Small intestine (tissue), 7 donors: ENCODE measurements at regions not wholly inside any gene's neighbourhood (a gene's known extent, or its start where the extent isn't known, plus 50 kb on each side); places are given as distances from the start of the nearest gene placed in this dataset.

Source experiments
- DNase-seq, 2 donors: peaks; one replicate each; pipeline versions ENCODE4 v3.0.0 to v3.0.0-alpha.2; 2013
- FAIRE-seq: peaks from 2 replicates; lab custom pipeline; 2012; peaks lifted over from hg19 to GRCh38; lab: Jason Lieb, UNC
- H3K27ac ChIP-seq, 3 donors: one replicate each; pipeline ENCODE4 v1.5.1; 2013; ENCODE audit warnings: low read length in 2 of 3, mild to moderate bottlenecking in 2 of 3, control low read depth in 1 of 3, inconsistent platforms in 1 of 3, low read depth in 1 of 3, moderate library complexity in 1 of 3
- H3K27me3 ChIP-seq, 3 donors: one replicate each; pipeline ENCODE4 v1.6.1; 2013; ENCODE audit warnings: low read length in 3 of 3, inconsistent platforms in 1 of 3; ENCODE audit not compliant: control insufficient read depth in 3 of 3, insufficient read depth in 3 of 3
- H3K36me3 ChIP-seq, 3 donors: one replicate each; pipeline ENCODE4 v1.6.1; 2013; ENCODE audit warnings: low read length in 3 of 3, inconsistent platforms in 1 of 3, low read depth in 1 of 3, mild to moderate bottlenecking in 1 of 3, moderate library complexity in 1 of 3; ENCODE audit not compliant: control insufficient read depth in 3 of 3, insufficient read depth in 2 of 3
- H3K4me1 ChIP-seq, 3 donors: one replicate each; pipeline ENCODE4 v1.6.1; 2013; ENCODE audit warnings: low read length in 2 of 3, inconsistent platforms in 1 of 3, low read depth in 1 of 3, mild to moderate bottlenecking in 1 of 3, moderate library complexity in 1 of 3; ENCODE audit not compliant: control insufficient read depth in 3 of 3, insufficient read depth in 2 of 3
- H3K4me3 ChIP-seq, 3 donors: one replicate each; pipeline ENCODE4 v1.5.1; 2013; ENCODE audit warnings: low read length in 3 of 3, control low read depth in 1 of 3, inconsistent platforms in 1 of 3, low read depth in 1 of 3, mild to moderate bottlenecking in 1 of 3, moderate library complexity in 1 of 3
- H3K9me3 ChIP-seq, 2 donors: one replicate each; pipeline ENCODE4 v1.6.1; 2013; ENCODE audit warnings: low read depth in 1 of 2, low read length in 1 of 2; ENCODE audit not compliant: control insufficient read depth in 2 of 2, insufficient read depth in 1 of 2
- WGBS, 3 donors: extraction: QIAGEN DNeasy Blood & Tissue Kit; methylation state at CpG; one replicate each; pipeline ENCODE4 v1.1.7; 2013; 5-methylcytosine and 5-hydroxymethylcytosine counted together
- donor health status: healthy with polysubstance abuse.
- donor health status: control.
- donor health status: control.
- donor health status: Bipolar disorder and iron deficiency.
- donor health status: healthy.

DNA sequence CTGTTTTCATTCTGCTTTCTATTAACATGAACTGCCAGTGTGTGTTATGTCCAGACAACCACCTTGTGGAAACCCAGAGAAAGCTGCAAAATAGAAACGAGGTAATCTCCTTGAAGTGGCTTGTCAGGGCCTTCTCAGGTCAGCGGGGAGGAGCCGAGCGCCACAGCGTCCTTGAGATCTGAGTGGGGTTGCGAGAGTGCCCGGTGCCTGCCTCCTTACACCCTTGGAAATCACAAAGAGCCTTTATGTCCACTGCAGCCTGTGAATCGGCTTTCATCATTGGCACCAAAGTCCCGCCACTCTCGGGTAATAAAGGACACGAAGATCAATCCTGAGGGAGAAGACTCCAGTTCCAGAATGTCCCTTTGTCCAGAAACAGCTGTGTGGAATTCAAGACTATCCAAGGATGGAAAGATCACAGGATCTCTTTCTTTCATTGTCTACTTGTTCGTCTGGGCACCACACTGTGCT lies 135.2 kb downstream of the HRH4 start:
- Histone ChIP-seq H3K27me3 (no peaks in the 10 kb centered on the region), H3K4me1 (peaks cover 0 to 5% (median 0%) of the 10 kb centered on the region in 3 donors), H3K9me3 (no peaks in the 10 kb centered on the region), H3K36me3 (no peaks in the 10 kb centered on the region), H3K4me3 (no peak overlapping the region), H3K27ac (no peak overlapping the region)
- DNase-seq (no peak), FAIRE-seq (no peak)
- WGBS, 3 donors = 75 to 81% (median 76%) methylated on average over 12 of the region's 12 CpGs

DNA sequence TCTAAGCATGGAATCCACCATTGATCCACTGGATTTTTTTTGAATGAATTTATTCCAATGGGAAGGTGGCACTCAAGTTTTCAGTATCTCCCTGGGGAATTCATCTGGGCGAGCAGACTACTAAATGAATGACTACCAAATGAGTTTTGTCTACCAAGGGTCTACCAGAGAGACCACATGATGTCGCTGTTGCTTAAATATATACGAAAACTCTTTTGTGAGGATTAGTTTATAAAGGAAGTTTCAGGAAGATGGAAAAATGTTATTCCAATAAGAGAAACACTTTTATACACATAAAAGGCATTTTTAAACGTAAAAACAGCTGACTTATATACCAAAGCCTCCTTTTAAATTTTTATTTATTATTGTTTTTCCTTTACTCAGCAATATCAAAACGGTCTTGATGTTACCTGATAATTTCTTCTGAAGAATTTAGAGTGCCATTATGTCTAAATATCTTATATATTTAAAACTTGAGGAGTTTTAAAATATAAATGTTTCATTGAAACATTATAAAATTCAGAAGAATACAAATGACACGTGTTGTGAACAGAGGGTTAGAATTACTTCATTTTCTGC lies 139.7 kb downstream of the HRH4 start:
- peaks cover 0 to 2% (median 0%) of the 10 kb centered on the region in 3 donors for H3K27me3 ChIP-seq
- H3K27ac ChIP-seq = no peak overlapping the region
- DNase-seq = peak; percentile 40 to 69
- H3K36me3 ChIP-seq = no peaks in the 10 kb centered on the region
- FAIRE-seq = no peak
- no peaks in the 10 kb centered on the region for H3K4me1 ChIP-seq
- no peak overlapping the region for H3K4me3 ChIP-seq
- WGBS, 3 donors = 19 to 26% (median 21%) methylated on average over 6 of the region's 6 CpGs
- no peaks in the 10 kb centered on the region for H3K9me3 ChIP-seq

DNA sequence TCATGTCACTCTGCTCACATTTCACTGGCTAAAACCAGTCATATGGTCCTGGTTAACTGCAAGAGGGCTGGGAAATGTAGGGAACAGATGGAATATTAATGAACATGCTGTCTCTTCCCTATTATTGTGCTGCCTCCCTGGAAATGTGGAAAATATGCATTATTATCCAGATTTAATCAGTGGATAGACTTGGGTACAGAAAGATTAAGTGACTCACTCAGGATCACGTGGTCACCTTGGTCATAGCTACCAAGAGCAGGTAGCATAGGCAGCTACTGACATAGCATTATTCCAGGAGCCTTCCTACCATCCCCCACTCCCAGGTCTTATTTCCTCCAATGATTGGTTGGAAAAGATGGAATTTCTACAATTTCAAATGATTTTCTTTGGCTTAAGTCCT lies 141.1 kb downstream of the HRH4 start:
- Histone ChIP-seq H3K36me3 (no peaks in the 10 kb centered on the region), H3K4me3 (no peak overlapping the region), H3K27ac (no peak overlapping the region), H3K4me1 (no peaks in the 10 kb centered on the region), H3K27me3 (peaks cover 0 to 2% (median 0%) of the 10 kb centered on the region in 3 donors), H3K9me3 (no peaks in the 10 kb centered on the region)
- 19 to 57% (median 29%) methylated on average over 1 of the region's 1 CpG for WGBS, 3 donors
- FAIRE-seq (no peak), DNase-seq (peak; percentile 11 to 12)

DNA sequence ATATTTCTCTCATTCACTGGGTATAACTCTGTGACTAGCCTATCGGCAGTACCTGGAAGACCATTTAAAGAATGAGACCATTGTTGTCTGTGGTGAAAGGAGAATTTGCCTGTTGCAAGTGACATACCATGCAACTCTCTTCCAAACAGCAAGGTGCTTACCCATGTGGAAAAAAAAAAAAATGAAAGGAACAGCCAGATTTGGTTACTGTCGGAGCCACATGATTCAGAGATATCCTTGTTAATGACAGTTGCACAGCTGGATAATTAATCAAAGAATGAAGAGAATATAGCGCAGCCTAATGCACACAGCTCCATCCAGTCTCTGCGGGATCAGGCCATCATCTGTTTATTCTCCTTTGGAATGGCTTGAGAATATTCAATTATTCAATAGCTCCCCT lies 141.8 kb downstream of the HRH4 start:
- Histone ChIP-seq H3K4me1 (no peaks in the 10 kb centered on the region), H3K4me3 (no peak overlapping the region), H3K9me3 (no peaks in the 10 kb centered on the region), H3K36me3 (no peaks in the 10 kb centered on the region), H3K27ac (no peak overlapping the region), H3K27me3 (peaks cover 0 to 2% (median 0%) of the 10 kb centered on the region in 3 donors)
- DNase-seq = no peak
- 89 to 96% (median 91%) methylated on average over 4 of the region's 4 CpGs for WGBS, 3 donors
- FAIRE-seq = no peak

DNA sequence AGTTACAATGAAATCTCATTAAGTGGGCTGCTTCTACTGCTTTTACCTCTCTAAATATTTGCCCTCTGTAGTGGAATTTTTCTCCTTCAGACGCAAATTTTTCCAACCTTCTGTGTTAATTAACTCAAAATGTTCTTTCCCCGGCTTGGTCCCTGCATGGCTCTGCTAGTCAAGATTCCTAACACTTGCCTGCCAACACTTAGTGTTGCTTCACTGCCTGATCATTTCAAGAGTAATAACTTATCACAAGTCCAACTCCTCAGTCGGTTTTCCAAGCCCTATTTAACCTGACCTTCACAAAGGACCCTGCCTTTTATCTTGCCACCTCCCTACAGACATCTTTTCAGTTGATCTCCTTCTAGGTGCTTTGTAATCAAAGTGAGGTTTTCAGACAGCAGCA lies 142.7 kb downstream of the HRH4 start:
- no peak overlapping the region for H3K27ac ChIP-seq
- DNase-seq = no peak
- WGBS, 3 donors = 57 to 64% (median 63%) methylated on average over 3 of the region's 3 CpGs
- H3K4me3 ChIP-seq = no peak overlapping the region
- no peaks in the 10 kb centered on the region for H3K9me3 ChIP-seq
- no peaks in the 10 kb centered on the region for H3K36me3 ChIP-seq
- peaks cover 0 to 2% (median 0%) of the 10 kb centered on the region in 3 donors for H3K27me3 ChIP-seq
- H3K4me1 ChIP-seq = no peaks in the 10 kb centered on the region
- no peak for FAIRE-seq

DNA sequence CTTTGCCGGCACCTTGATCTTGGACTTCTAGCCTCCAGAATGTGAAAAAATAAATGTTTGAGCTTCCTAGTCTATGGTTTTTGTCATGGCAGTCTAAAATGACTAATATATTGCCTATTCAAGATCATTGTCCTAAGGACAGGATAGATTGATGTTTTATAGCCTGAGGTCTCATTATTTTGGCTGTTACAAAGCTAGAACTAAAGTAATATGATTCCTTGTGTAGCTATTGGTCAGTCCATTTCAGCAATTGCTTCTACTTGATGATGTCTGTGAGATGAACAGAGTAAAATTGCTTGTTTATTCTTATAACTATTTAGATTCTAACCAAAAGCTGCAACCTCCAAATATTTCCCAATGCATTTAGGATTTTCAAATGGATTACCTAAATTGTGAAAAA lies 145.0 kb downstream of the HRH4 start:
- H3K9me3 ChIP-seq = no peaks in the 10 kb centered on the region
- 84 to 94% (median 93%) methylated on average over 1 of the region's 1 CpG for WGBS, 3 donors
- no peak overlapping the region for H3K4me3 ChIP-seq
- FAIRE-seq (no peak), DNase-seq (no peak)
- no peaks in the 10 kb centered on the region for H3K4me1 ChIP-seq
- no peak overlapping the region for H3K27ac ChIP-seq
- H3K36me3 ChIP-seq = no peaks in the 10 kb centered on the region
- H3K27me3 ChIP-seq = peaks cover 0 to 2% (median 0%) of the 10 kb centered on the region in 3 donors

DNA sequence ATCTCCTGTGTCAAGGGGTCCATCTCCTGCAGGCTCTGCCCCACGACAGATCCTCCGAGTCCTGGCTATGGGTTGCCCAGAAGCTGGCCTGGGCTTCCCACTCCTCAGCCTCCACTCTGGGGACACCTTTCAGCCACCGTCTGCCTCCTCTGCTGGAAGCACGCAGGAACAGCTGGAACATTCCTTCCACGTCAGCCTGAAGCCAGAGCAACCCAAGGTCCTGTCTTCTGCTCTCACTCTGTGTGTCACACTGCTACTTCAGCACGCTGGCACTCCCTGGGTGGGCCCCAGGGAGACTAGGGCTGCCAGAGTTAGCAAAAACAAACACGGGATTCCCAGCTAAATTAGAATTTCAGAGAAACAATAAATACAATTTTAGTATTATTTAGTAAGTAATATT lies 148.8 kb downstream of the HRH4 start:
- Histone ChIP-seq H3K27ac (no peak overlapping the region), H3K4me3 (no peak overlapping the region), H3K27me3 (no peaks in the 10 kb centered on the region), H3K4me1 (peaks cover 0 to 6% (median 0%) of the 10 kb centered on the region in 3 donors), H3K36me3 (no peaks in the 10 kb centered on the region), H3K9me3 (no peaks in the 10 kb centered on the region)
- FAIRE-seq (no peak), DNase-seq (no peak)
- 68% methylated on average over 7 of the region's 7 CpGs for WGBS, 3 donors

DNA sequence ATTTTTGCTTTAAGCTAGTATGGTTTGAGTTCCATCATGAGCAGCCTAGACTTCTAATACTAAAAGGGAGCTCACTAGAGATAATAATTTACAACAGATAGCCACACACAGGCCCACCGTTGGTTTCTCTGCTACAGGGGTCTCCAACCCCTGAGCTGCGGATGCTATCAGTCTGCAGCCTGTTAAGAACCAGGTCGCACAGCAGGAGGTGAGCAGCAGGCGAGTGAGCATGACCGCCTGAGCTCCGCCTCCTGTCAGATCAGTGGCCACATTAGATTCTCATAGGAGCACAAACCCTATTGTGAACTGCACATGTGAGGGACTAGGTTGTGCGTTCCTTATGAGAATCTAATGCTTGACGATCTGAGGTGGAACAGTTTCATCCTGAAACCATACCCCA lies 150.6 kb downstream of the HRH4 start:
- 74 to 83% (median 82%) methylated on average over 8 of the region's 8 CpGs for WGBS, 3 donors
- Histone ChIP-seq H3K4me1 (peaks cover 0 to 6% (median 0%) of the 10 kb centered on the region in 3 donors), H3K27me3 (no peaks in the 10 kb centered on the region), H3K4me3 (no peak overlapping the region), H3K36me3 (no peaks in the 10 kb centered on the region), H3K27ac (no peak overlapping the region), H3K9me3 (no peaks in the 10 kb centered on the region)
- DNase-seq (no peak), FAIRE-seq (no peak)
